H54 (cell line): ENCODE measurements at regions not wholly inside any gene's neighbourhood (a gene's known extent, or its start where the extent isn't known, plus 50 kb on each side); places are given as distances from the start of the nearest gene placed in this dataset.

Experiments
- DNase-seq: peaks from one replicate; pipeline ENCODE4 v3.0.0; 2011; ENCODE audit warnings: low spot score, mixed read lengths; ENCODE audit not compliant: insufficient read length
- FAIRE-seq: peaks from 3 replicates; lab custom pipeline; 2011; peaks lifted over from hg19 to GRCh38; lab: Jason Lieb, UNC
- POLR2A ChIP-seq: IDR thresholded peaks from 2 replicates; pipeline ENCODE4 v1.6.1; 2011; ENCODE audit warnings: low read depth, mild to moderate bottlenecking, low read length

DNA sequence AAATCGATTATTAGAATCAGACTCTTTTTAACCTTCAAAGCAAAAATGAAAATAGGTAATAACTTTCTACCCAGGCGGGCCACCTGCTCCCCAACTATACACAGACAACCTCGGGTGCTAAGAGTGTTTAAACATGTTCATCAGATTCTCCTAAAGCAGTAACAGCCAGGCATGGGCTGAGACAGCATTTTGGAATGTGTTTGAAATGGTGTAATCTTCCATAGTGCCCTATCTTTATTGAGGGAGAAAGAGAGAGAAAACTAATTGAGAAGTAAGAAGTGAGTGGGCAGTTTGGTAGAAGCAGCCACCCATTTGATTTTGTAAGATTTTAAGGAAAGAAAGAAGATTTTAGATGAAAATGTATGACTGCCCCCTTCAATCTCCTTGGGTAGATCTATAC, 196.1 kb upstream of the CTAGE1 start:
- FAIRE-seq (no peak), DNase-seq (no peak)
- TF ChIP-seq POLR2A, result no peak

DNA sequence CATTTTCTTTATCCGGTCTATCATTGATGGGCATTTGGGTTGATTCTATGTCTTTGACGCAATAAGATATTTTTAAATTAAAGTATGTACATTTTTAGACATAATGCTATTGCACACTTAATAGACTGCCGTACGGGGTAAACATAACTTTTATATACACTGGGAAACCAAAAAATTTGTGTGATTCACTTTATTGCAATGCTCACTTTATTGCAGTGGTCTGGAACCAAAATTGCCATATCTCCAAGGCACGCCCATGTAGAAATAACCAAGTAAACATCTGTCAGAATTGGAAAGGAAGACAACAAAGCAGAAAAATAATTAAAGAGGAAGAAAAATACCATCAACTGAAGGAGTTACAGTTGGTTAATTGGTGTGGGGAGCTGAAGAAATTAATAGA, 205.8 kb upstream of the CTAGE1 start:
- FAIRE-seq, result no peak
- TF ChIP-seq POLR2A, result no peak

DNA sequence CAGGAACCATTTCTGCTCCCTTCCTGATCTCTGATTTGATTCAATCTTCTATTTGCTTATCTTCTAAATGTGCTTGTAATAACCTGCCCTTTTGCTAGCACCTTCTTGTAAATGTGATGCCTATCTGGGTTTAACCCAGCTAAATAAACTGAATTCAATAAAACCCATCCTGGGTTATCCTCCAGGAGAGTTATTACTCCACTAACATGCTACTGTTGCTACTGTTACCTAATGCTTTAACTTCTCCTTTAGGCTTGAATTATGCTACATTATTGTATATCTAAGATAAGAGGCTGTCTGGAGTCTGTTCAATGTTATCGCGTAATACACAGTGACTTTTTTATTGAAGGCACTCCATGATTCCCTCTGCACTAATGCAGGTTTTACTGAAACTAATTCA, 206.5 kb upstream of the CTAGE1 start:
- DNase-seq (no peak), FAIRE-seq (no peak)
- no peak for TF ChIP-seq POLR2A

More for the DNA sequence above, 205.8 kb upstream of the CTAGE1 start:
- DNase-seq, result no peak

DNA sequence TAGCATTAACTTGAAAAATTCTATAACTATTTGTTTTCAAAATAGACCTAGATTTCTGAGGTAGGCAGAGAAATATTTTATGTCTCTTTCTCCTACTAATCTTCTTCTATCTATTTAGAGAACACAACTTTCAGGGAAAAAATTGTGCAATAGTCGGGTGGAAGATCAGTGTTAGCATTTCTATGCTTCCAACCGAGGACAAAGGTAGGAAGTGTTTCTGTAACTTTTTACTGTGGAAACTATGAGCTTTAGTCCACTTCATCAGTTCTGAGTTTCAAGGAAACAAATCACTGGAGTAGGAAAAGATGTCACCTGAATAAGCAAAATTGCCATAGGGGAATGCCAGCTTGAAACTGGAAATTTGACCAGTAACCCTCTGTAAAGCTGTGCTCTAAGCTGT, 207.7 kb upstream of the CTAGE1 start:
- DNase-seq, result no peak
- TF ChIP-seq POLR2A, result no peak

DNA sequence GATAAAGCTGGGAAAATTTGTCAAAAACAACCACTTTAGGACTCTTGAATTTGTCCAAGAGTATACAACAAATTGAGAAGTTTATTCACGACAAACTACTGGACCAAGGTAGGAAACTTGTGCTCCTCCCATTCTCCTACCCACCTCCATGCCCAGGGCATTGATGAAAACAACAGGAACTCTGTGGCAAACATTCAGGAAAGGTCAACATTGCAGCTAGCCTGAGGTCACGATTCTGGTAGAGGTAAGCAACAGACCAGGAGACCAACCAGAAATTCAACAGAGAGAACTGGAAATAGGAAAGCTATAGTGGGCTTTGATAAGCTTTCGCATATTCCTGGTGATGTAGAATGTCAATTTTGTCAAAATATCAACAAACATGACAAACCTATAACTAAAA, 209.1 kb upstream of the CTAGE1 start:
- no peak for TF ChIP-seq POLR2A
- no peak for FAIRE-seq
- DNase-seq, result no peak

More for the DNA sequence above, 207.7 kb upstream of the CTAGE1 start:
- no peak for FAIRE-seq

DNA sequence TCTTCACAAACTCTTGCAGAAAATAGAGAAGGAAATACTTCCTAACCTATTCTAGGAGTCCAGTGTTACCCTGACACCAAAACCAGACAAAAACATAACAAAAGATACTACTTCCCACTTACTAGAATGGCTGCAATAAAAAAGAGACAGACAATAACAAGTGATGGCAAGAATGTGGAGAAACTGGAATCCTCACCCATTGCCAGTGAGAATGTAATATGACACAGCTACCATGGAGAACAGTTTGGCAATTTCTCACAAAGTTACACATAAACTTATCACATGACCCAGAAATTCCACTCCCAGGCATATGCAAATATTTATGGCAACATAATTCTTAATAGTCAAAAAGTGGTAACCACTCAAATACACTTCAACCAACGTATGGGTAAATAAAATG, 209.8 kb upstream of the CTAGE1 start:
- DNase-seq (no peak), FAIRE-seq (no peak)

DNA sequence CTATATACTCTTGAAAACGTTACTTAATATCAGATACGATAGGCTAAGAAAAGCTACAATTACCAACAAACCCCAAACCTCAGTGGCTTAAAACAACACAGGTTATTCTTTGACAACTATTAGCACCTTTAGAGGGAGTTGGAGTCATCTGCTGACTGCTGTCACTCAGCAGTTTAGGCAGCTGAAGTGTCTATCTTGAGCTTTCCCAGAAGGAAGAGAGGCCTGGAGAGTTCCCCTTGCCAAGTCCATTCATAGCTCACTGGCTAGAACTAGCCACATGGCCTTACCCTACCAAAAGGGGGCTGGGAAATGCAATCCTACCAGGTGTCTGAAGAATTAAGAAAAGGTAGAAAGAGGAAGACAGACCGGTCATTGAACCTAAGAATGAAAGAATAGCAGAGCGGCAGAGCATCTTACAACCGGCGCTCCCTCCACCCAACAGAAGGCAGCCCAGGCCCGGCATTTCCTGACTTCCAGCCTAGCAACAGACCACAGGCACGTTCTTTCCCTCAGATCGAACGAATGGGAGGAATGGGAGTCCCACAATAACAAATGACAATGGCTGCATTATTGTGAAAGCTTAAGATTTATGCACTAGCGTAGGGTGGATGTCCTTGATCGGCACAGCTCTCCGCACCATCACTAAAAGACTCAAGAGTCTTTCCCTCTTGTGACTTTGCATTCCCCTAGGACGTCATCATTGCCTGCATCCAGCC, 211.2 kb upstream of the CTAGE1 start:
- FAIRE-seq (no peak), DNase-seq (no peak)
- TF ChIP-seq POLR2A, result no peak

More for the DNA sequence above, 209.8 kb upstream of the CTAGE1 start:
- TF ChIP-seq POLR2A, result no peak

DNA sequence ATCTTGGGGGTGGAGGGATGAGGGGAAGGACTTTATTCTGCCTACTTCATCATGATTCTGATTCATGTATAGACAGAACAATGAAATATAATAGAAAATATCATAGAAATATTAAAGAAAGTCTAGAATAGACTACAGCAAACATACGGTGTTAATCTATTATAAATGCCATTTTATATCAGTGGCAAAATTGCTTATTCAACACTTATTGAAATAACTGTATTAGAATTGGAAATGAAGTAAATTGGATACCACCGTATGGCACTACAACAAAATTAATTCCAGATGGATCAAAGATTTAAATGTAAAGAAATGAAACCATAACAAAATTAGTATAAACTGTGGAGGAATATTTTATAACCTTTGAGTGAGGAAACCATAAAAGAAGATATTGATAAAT, 213.3 kb upstream of the CTAGE1 start:
- FAIRE-seq (no peak), DNase-seq (no peak)
- TF ChIP-seq POLR2A, result no peak

DNA sequence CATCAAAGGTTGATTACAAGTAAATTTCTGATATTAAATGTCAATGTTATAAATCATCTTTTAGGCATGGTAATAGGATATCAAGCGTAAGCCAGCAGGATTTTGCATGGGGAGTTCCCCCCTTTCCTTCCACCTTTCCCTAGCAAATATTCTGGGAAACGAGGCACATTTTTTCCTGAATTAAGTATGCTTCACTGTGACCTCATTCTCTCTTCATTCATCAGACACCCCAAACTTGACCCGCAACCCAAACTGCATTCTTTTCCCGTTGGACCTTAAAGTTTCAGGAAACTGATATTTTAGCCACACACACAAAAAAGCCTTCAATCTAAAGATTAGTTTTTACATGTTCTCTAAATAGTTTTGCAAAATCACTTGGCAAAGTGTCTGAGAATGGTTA, 214.5 kb upstream of the CTAGE1 start:
- no peak for FAIRE-seq
- DNase-seq, result no peak
- no peak for TF ChIP-seq POLR2A

DNA sequence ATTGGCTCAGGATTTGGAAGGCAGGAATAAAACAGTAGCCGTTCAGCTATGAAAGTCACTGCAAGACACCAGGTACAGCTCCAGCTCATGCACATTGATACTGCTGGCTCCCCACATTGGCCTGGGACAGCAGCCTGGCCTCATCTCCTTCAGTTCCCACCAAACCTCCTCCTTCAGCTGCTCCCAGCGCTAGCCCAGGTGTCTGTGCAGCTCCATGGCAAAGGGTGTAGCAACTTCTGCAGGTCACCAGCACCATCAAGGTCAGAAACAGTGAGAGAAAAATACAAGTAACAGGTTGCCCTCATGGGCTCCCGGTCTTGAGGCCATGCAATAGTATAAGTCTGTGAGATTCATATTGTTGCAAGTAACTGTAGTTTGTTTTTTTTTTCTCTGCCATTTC, 216.7 kb upstream of the CTAGE1 start:
- DNase-seq, result no peak
- no peak for TF ChIP-seq POLR2A
- no peak for FAIRE-seq

DNA sequence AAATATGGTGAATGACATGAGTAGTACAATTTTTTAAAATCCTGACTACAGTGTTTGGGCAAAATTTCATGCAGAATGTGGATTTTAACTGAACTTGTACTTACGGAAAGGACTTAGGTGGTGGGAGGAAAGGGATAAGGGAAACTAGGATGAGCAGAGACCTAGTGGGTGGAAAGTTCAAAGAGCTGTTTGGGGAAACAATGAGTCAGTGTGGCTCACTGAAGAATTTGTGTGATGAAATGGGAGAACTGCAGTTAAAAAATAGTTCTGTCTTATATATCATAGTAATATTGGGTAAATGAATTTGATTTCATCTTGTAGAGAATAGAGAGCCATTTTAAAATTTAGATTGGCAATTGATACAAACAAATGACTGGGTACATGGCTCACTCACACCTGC, 220.1 kb upstream of the CTAGE1 start:
- DNase-seq (no peak), FAIRE-seq (peak; percentile 41)
- no peak for TF ChIP-seq POLR2A

DNA sequence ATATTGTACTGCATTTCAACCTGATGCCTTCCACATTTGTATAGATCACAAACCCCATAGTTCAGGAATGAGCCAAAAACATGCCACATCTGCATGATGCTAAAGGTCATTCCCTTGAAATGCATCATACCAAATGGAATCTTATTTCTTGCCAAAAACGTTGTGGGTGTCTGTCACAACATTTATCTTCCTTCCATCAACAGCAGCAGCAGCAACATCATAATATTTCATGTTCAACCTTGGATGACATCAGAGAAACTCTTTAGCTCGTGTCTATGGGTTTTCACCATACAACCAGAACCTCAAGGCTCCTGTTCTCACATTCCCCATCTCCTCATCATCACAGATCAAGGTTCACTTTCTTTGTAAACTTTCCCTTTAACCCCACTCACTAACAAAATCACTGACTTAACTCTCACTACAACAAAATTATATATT, 221.3 kb upstream of the CTAGE1 start:
- DNase-seq (peak; percentile 1), FAIRE-seq (peak; percentile 86)
- TF ChIP-seq POLR2A, result no peak

DNA sequence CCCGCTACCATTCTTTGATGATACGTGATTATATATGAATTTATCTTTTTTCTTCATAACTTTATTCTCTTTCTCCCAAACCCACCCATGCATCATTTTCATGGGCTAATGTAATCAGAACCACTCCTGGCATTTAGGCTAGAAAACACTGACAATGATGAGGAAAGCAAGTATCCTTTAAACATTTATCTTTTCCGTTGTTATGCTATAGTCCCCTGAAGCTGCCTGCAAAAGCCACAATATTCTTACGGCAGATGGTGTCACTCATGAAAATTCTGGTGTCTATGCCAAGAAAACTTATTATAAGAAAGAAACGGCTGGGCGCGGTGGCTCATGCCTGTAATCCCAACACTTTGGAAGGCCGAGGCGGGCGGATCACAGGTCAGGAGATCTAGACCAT, 221.8 kb upstream of the CTAGE1 start:
- TF ChIP-seq POLR2A, result no peak
- FAIRE-seq (no peak), DNase-seq (no peak)

DNA sequence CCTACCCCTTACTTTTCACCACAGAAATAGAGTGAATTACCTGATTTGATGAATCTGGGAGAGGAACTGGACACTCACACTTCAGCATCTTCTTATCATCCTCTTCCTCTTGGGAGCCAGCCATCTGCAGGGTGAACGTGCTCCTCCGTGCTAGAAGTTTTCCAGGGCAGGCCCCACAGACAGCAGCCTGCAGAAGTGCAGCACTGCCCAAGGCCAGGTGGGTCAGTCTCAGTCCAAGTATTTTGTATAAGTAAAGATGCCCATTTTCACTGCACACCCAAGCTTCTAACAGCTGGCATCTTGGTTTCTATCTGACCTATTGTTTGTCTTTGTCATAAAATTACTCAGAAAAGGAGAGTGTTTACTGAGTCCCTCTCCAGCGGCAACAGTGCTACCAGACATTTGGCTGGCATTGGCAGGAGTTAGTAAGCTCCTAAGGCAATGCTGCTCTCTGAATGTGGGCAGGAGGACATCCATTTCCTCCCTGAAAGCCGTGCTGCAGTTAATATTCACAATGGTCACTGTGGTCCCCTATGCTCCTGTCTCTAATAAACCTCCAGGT, 222.6 kb upstream of the CTAGE1 start:
- FAIRE-seq (no peak), DNase-seq (no peak)
- no peak for TF ChIP-seq POLR2A

DNA sequence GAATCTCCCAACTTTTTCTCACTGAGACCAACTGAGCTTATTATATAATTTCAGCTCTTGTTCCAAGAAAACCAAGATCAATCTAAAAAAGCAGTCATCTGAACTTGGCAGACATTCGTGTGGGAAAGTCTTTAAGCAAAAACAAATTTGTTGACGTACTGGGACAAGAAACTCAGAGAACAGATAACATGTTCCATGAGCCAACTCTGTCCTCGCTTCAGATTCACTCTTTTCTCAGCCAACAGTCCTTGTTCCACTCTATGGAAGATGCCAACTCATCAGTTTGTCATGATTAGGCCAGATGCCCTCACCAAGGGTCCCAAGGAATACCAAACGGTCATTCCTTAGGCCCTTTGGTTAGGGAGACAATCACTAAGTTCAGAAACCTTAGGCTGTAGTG, 224.2 kb upstream of the CTAGE1 start:
- FAIRE-seq, result no peak

More for the DNA sequence above, 224.2 kb upstream of the CTAGE1 start:
- TF ChIP-seq POLR2A, result no peak
- no peak for DNase-seq
